Hepatocyte (in vitro differentiated cells): ENCODE measurements at regions not wholly inside any gene's neighbourhood (a gene's known extent, or its start where the extent isn't known, plus 50 kb on each side); places are given as distances from the start of the nearest gene placed in this dataset.
A peak's percentile ranks its signal among the peaks of the same experiment; 100 is the strongest.

ENCODE experiments used
- DNase-seq: peaks from one replicate; pipeline ENCODE4 v3.0.0-alpha.2; 2016; ENCODE audit warnings: low spot score
- H2AFZ ChIP-seq: fragments of 200-600 bp; sonication (generic); 2 replicates; pipeline ENCODE4 v1.6.0; 2016; ENCODE audit warnings: antibody characterized with exemption, mild to moderate bottlenecking
- H3K27ac ChIP-seq: fragments of 200-600 bp; sonication (generic); 2 replicates; pipeline ENCODE4 v1.5.1; 2016; ENCODE audit warnings: mild to moderate bottlenecking
- H3K27me3 ChIP-seq: fragments of 200-600 bp; sonication (generic); 2 replicates; pipeline ENCODE4 v1.6.1; 2016
- H3K36me3 ChIP-seq: fragments of 200-600 bp; sonication (generic); replicated peaks from 2 replicates; pipeline ENCODE4 v1.5.1; 2016; ENCODE audit warnings: low read depth; ENCODE audit not compliant: insufficient read depth
- H3K4me1 ChIP-seq: fragments of 200-600 bp; sonication (generic); 2 replicates; pipeline ENCODE4 v1.5.1; 2016; ENCODE audit warnings: mild to moderate bottlenecking, moderate library complexity; ENCODE audit not compliant: insufficient read depth
- H3K4me2 ChIP-seq: fragments of 200-600 bp; sonication (generic); 2 replicates; pipeline ENCODE4 v1.6.0; 2016
- H3K4me3 ChIP-seq: fragments of 200-600 bp; sonication (generic); 2 replicates; pipeline ENCODE4 v1.5.1; 2016; ENCODE audit warnings: mild to moderate bottlenecking
- H3K79me2 ChIP-seq: fragments of 200-600 bp; sonication (generic); 2 replicates; pipeline ENCODE4 v1.6.0; 2017; ENCODE audit warnings: mild to moderate bottlenecking
- H3K9me2 ChIP-seq: fragments of 200-600 bp; sonication (generic); replicated peaks from 2 replicates; pipeline ENCODE4 v1.6.0; 2017; ENCODE audit warnings: mild to moderate bottlenecking; ENCODE audit not compliant: insufficient read depth
- H3K9me3 ChIP-seq: fragments of 200-600 bp; sonication (generic); 2 replicates; pipeline ENCODE4 v1.5.1; 2016; ENCODE audit warnings: low read depth, mild to moderate bottlenecking
- H4K20me1 ChIP-seq: fragments of 200-600 bp; sonication (generic); 2 replicates; pipeline ENCODE4 v1.6.0; 2016; ENCODE audit warnings: mild to moderate bottlenecking; ENCODE audit not compliant: insufficient read depth, poor library complexity, severe bottlenecking
- EZH2 ChIP-seq: fragments of 200-600 bp; sonication (generic); IDR thresholded peaks from 2 replicates; pipeline ENCODE4 v1.6.1; 2016; ENCODE audit warnings: antibody characterized with exemption, mild to moderate bottlenecking, borderline replicate concordance
- EZH2phosphoT487 ChIP-seq: fragments of 200-600 bp; sonication (generic); IDR thresholded peaks from one replicate; pipeline ENCODE4 v1.6.1; 2018; ENCODE audit warnings: antibody characterized with exemption, mild to moderate bottlenecking, low read depth, moderate library complexity; ENCODE audit not compliant: unreplicated experiment, severe bottlenecking
- WGBS: methylation state at CpG from one replicate; pipeline ENCODE4 v1.1.6; 2016; ENCODE audit warnings: low lambda C conversion rate; ENCODE audit errors: missing lambda C conversion rate; 5-methylcytosine and 5-hydroxymethylcytosine counted together
- TF ChIP-seq, protein P1 (sequence below): fragments of 200-600 bp; sonication (generic); IDR thresholded peaks from 2 replicates; pipeline ENCODE4 v1.5.1; 2016; ENCODE audit warnings: antibody characterized with exemption, mild to moderate bottlenecking; ENCODE audit not compliant: poor library complexity

GRCh38 chr16:79748629-79749028, 148.1 kb upstream of the MAF start:
- Histone ChIP-seq H3K4me1 (peaks cover 18% of the 10 kb centered on the region), H3K9me3 (no peaks in the 10 kb centered on the region), H3K4me3 (no peak overlapping the region), H3K4me2 (no peak overlapping the region), H2AFZ (no peak overlapping the region), H4K20me1 (no peaks in the 10 kb centered on the region), H3K9me2 (no peaks in the 10 kb centered on the region), H3K27ac (no peak overlapping the region), H3K79me2 (no peaks in the 10 kb centered on the region), H3K27me3 (no peaks in the 10 kb centered on the region), H3K36me3 (no peaks in the 10 kb centered on the region)
- WGBS: 85% methylated on average over 2 of the region's 2 CpGs
- DNase-seq: no peak
- no peak for TF ChIP-seq EZH2
- no peak for TF ChIP-seq EZH2phosphoT487
- TF ChIP-seq, protein P1, sequence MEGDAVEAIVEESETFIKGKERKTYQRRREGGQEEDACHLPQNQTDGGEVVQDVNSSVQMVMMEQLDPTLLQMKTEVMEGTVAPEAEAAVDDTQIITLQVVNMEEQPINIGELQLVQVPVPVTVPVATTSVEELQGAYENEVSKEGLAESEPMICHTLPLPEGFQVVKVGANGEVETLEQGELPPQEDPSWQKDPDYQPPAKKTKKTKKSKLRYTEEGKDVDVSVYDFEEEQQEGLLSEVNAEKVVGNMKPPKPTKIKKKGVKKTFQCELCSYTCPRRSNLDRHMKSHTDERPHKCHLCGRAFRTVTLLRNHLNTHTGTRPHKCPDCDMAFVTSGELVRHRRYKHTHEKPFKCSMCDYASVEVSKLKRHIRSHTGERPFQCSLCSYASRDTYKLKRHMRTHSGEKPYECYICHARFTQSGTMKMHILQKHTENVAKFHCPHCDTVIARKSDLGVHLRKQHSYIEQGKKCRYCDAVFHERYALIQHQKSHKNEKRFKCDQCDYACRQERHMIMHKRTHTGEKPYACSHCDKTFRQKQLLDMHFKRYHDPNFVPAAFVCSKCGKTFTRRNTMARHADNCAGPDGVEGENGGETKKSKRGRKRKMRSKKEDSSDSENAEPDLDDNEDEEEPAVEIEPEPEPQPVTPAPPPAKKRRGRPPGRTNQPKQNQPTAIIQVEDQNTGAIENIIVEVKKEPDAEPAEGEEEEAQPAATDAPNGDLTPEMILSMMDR: no peak

DNA sequence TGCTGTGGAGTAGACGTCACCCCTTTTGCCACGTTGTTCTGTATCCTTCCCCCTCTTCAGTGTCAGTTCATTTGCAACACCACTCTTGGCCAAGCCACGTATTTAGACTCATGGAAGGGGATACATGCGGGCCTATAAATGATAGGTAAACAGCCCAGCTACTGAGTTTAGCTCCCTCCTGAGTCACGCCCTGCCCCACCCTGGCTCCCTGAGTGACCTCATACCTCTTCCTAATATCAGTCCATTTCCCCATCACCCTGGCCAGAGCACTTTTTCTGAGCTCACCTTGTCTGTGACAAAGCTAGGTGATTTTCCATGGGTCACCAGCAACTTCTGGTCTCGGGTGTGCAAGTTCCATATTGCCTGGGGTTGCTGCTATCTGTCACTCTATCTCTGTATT, 147.2 kb upstream of the MAF start:
- Histone ChIP-seq H3K36me3 (no peaks in the 10 kb centered on the region), H2AFZ (no peak overlapping the region), H3K27ac (no peak overlapping the region), H3K4me2 (no peak overlapping the region), H3K79me2 (no peaks in the 10 kb centered on the region), H4K20me1 (no peaks in the 10 kb centered on the region), H3K4me3 (no peak overlapping the region), H3K9me2 (no peaks in the 10 kb centered on the region), H3K9me3 (no peaks in the 10 kb centered on the region), H3K4me1 (peaks cover 8% of the 10 kb centered on the region), H3K27me3 (no peaks in the 10 kb centered on the region)
- TF ChIP-seq, protein P1: no peak
- TF ChIP-seq EZH2: no peak
- no peak for TF ChIP-seq EZH2phosphoT487
- DNase-seq: no peak
- 84% methylated on average over 6 of the region's 6 CpGs for WGBS

GRCh38 chr16:79740252-79740651, 139.7 kb upstream of the MAF start:
- no peaks in the 10 kb centered on the region for H3K36me3 ChIP-seq
- no peaks in the 10 kb centered on the region for H3K9me2 ChIP-seq
- no peaks in the 10 kb centered on the region for H3K9me3 ChIP-seq
- TF ChIP-seq, protein P1: no peak
- TF ChIP-seq EZH2phosphoT487 (no peak), EZH2 (no peak)
- H3K4me3 ChIP-seq: no peak overlapping the region
- H3K27ac ChIP-seq: peak overlapping the region; percentile 84
- peaks cover 14% of the 10 kb centered on the region for H3K4me1 ChIP-seq
- no peaks in the 10 kb centered on the region for H3K79me2 ChIP-seq
- DNase-seq: peak; percentile 55
- no peak overlapping the region for H2AFZ ChIP-seq
- no peak overlapping the region for H3K4me2 ChIP-seq
- no peaks in the 10 kb centered on the region for H3K27me3 ChIP-seq
- H4K20me1 ChIP-seq: no peaks in the 10 kb centered on the region
- WGBS: 82% methylated on average over 5 of the region's 5 CpGs

DNA sequence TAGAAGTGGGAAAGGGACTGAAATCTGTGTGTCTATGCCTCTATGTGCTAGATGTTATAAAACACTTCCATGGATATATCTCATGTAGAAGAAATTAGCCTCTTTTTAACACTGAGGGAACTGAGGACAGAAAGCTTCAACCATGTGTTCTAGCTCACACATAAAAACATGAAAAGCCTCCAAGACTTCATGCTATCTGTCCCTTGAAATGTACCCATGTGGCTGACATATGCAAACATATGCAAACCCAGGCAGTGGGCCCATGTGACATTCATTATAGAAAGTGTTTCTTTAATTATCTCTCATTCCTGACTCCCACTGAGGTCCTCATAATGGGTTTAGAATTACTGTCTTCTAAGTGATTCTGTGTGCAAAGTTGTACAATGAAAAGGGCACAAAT, 134.7 kb upstream of the MAF start:
- no peaks in the 10 kb centered on the region for H3K79me2 ChIP-seq
- H3K9me2 ChIP-seq: no peaks in the 10 kb centered on the region
- H3K4me2 ChIP-seq: no peak overlapping the region
- no peaks in the 10 kb centered on the region for H3K9me3 ChIP-seq
- H3K36me3 ChIP-seq: no peaks in the 10 kb centered on the region
- H4K20me1 ChIP-seq: no peaks in the 10 kb centered on the region
- H3K27ac ChIP-seq: no peak overlapping the region
- no peak overlapping the region for H3K4me3 ChIP-seq
- no peak for DNase-seq
- H3K4me1 ChIP-seq: peaks cover 6% of the 10 kb centered on the region
- H3K27me3 ChIP-seq: no peaks in the 10 kb centered on the region
- TF ChIP-seq, protein P1: no peak
- TF ChIP-seq EZH2phosphoT487 (no peak), EZH2 (no peak)
- H2AFZ ChIP-seq: no peak overlapping the region
